Epithelial cell of proximal tubule (primary cell): ENCODE measurements at regions not wholly inside any gene's neighbourhood (a gene's known extent, or its start where the extent isn't known, plus 50 kb on each side); places are given as distances from the start of the nearest gene placed in this dataset.
A peak's percentile ranks its signal among the peaks of the same experiment; 100 is the strongest.

Experiments
- DNase-seq: peaks from one replicate; pipeline ENCODE4 v3.0.0-alpha.2; 2011; ENCODE audit warnings: low read depth
- H3K4me3 ChIP-seq: 2 replicates; pipeline ENCODE4 v1.5.1; 2011; ENCODE audit warnings: low read depth, mild to moderate bottlenecking, low read length
- TF ChIP-seq, protein P1 (sequence below): conservative IDR thresholded peaks from 2 replicates; pipeline ENCODE4 v1.5.1; 2012; ENCODE audit warnings: low read depth, mild to moderate bottlenecking, low read length

DNA sequence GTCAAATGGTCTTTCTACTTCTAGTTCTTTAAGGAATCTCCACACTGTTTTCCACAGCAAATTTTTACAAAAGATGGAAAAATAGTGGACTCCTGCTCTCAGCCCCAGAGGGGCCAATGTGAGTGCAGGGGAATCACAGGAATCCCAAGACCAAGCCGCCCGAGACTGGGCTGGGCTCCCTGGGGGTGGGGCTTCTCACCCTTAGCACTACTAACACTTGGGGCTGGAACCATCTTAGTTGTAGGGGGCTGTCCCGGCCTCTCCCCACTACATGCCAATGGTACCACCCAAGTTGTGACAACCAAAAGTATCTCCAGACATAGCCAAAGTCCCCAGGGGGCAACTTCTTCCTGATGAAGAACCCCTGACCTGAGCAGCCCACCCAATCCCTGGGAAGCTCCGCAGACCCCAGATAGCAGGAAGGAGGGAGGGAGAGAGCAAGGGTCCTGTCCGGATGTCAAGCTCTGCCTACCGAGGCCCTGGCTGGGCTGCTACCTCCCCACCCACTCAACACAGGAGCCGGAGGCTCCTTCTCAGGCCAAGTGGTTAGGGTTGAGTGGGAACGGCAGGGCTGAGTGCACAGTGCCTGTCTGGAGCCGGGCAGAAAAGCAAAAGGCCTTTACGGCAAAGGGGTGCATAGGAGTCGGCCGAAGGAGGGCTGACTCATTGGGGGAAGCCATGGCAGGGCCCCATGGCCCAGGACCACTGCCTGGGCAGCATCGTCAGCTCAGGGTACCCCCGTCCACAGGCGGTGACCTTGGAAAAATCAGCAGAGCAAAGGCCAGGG is 122.5 kb upstream of the FGF3 start:
- DNase-seq, result no peak
- TF ChIP-seq, protein P1, sequence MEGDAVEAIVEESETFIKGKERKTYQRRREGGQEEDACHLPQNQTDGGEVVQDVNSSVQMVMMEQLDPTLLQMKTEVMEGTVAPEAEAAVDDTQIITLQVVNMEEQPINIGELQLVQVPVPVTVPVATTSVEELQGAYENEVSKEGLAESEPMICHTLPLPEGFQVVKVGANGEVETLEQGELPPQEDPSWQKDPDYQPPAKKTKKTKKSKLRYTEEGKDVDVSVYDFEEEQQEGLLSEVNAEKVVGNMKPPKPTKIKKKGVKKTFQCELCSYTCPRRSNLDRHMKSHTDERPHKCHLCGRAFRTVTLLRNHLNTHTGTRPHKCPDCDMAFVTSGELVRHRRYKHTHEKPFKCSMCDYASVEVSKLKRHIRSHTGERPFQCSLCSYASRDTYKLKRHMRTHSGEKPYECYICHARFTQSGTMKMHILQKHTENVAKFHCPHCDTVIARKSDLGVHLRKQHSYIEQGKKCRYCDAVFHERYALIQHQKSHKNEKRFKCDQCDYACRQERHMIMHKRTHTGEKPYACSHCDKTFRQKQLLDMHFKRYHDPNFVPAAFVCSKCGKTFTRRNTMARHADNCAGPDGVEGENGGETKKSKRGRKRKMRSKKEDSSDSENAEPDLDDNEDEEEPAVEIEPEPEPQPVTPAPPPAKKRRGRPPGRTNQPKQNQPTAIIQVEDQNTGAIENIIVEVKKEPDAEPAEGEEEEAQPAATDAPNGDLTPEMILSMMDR, result no peak
- no peak overlapping the region for H3K4me3 ChIP-seq

DNA sequence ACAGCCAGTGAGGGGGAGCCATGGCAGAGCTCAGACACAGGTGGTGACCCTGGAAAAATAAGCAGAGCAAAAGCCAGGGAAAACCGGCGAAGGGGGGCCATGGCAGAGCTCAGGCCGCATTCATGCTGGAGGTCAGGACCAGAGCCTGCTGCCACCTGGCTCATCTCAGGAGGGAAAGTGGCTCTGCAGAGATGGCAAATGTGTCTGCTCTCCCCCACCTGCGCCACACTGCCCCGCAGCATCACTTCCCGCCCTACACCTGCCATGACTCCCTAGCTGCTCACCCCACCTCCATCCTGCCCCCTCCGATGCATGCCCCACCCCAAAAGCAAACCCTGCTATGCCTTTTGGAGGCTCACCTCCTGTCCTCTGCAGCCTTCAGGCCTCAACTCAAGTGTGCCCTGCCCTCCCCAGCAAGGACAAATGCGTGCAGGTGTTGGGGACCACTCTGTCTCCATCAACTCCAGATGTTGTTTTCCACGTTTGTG is 123.2 kb upstream of the FGF3 start:
- TF ChIP-seq, protein P1, result no peak
- no peak overlapping the region for H3K4me3 ChIP-seq
- DNase-seq, result no peak

DNA sequence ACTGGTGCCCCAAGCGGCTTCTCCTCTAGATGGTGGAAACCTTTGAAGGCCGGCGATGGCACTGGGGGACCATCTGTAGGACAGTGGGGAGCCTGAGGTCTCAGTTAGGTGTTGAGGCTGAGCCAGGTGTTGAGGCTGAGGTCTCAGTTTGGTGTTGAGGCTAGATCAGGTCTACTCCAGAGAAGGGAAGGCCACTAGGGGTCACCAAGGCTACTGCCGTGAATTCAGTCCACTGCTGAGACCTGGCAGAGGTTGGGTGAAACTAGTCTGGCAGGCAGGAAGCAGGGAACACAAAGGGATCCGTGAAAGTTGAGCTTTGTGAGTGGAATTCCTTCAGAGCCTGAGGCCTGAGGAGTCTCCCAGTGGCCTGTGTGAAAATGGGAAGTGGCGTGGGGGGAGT is 123.8 kb upstream of the FGF3 start:
- DNase-seq, result no peak
- TF ChIP-seq, protein P1, result peak; percentile 37
- no peak overlapping the region for H3K4me3 ChIP-seq

DNA sequence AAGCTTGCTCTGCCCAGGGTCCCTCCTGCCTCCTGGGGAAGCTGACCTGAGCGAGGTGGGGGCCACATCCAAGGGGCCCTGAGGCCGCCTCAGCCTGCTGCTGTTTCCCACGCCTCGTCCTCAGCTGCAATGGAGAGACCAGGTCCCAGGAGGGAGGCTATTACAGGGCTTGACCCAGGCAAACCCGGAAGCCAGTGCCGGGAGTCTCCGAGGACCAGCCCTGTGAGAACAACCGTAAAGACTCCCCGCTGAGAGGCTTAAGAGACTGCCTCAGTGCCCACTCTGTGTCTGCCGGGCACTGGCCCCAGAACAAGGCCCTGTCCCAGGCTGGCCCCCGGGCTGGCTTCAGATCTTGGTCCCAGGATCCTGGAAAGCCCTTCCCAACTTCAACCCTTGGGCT is 124.3 kb upstream of the FGF3 start:
- no peak for DNase-seq
- TF ChIP-seq, protein P1, result no peak
- H3K4me3 ChIP-seq, result no peak overlapping the region

DNA sequence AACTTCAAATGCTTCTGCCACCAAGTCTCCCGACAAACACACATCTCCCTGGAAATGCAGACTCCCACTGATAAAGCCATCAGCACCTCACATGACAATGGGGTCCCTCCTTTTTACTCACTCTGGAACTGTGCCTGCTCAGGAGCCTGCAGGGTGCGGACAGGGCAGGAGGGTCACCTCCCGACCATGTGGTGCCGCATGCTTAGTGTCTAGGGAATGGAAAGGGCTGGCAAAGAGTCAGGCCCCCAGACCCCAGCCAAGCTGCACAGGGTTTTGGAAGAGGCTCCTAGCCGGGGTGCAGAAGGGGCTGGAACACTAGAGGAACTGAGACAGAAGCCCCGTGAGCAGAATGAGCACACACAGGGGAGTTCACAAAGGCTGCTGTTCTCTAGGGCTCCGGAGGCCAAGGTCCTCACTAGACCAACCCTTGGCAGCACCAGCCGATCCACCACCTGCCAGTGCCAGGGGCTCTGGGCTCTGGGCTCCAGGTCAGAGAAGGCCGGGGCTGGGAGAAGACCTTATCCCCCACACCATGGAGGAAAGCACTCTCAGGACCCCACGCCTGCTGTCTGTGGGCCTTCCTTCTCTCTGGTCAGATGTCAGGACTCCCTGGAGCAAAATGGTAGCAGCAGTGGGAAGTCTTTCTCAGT is 125.1 kb upstream of the FGF3 start:
- no peak for DNase-seq
- no peak overlapping the region for H3K4me3 ChIP-seq
- TF ChIP-seq, protein P1, result no peak

DNA sequence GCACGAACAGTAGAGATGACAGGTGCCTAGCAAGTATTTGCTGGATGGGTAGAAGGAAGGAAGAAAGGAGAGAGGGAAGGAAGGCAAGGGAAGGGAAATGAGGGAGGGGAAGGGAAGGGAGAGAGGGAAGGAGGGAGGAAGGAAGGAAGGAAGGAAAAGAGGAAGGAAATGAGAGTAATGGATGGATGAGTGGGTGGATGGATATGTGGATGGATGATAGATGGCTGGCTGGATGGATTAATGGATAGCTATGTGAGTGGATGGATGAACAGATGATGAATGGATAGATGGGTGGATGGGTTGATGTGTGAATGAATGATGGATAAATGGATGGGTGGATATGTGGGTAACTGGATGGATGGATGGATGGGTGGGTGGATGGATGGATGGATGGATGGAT is 125.9 kb upstream of the FGF3 start:
- H3K4me3 ChIP-seq, result no peak overlapping the region
- TF ChIP-seq, protein P1, result no peak
- no peak for DNase-seq
